SK-N-SH (cell line): ENCODE measurements at regions not wholly inside any gene's neighbourhood (a gene's known extent, or its start where the extent isn't known, plus 50 kb on each side); places are given as distances from the start of the nearest gene placed in this dataset.

Experiments used
- CTCF ChIA-PET: fragments of 300-600, 350-600 bp; formaldehyde crosslinking; extraction: SDS; loops from one replicate; lab custom pipeline; 2021; lab: Yijun Ruan, JAX
- POLR2A ChIA-PET: fragments of 350-600 bp; sonication (Branson Sonifier 250); formaldehyde crosslinking; extraction: SDS; loops from one replicate; lab custom pipeline; 2020; ENCODE audit warnings: antibody characterized with exemption, inconsistent platforms; lab: Yijun Ruan, JAX
- DNase-seq: peaks from one replicate; pipeline ENCODE4 v3.0.0; 2012
- H2AFZ ChIP-seq: fragments of 200-600 bp; sonication (generic); 2 replicates; pipeline ENCODE4 v1.8.1; 2016; ENCODE audit warnings: antibody characterized with exemption, mild to moderate bottlenecking, low read depth
- H3F3A ChIP-seq: fragments of 200-600 bp; sonication (generic); replicated peaks from 2 replicates; pipeline ENCODE3; 2016; ENCODE audit warnings: antibody characterized with exemption, mild to moderate bottlenecking; ENCODE audit not compliant: insufficient read depth
- H3K27ac ChIP-seq, 2 experiments: fragments of 200-500 bp in 1 of 2; fragments of 200-600 bp in 1 of 2; sonication (Bioruptor generic) in 1 of 2; sonication (generic), shearing (Covaris generic) in 1 of 2; 2 replicates each; pipeline versions ENCODE4 v1.5.1 to v1.6.1; 2014 to 2016; ENCODE audit warnings: low read depth in 2 of 2, inconsistent platforms in 1 of 2, low read length in 1 of 2, mild to moderate bottlenecking in 1 of 2, mixed read lengths in 1 of 2
- H3K27me3 ChIP-seq: fragments of 200-600 bp; sonication (generic), shearing (Covaris generic); 2 replicates; pipeline ENCODE4 v1.6.1; 2016; ENCODE audit warnings: mixed run types; ENCODE audit not compliant: insufficient read depth
- H3K36me3 ChIP-seq, 2 experiments: fragments of 200-500 bp in 1 of 2; fragments of 200-600 bp in 1 of 2; sonication (Bioruptor generic) in 1 of 2; sonication (generic) in 1 of 2; replicated peaks in 1 of 2; 2 replicates each; pipeline versions ENCODE3 to v1.5.1; 2014 to 2016; ENCODE audit warnings: low read length in 1 of 2, mild to moderate bottlenecking in 1 of 2; ENCODE audit not compliant: insufficient read depth in 2 of 2, control insufficient read depth in 1 of 2
- H3K4me1 ChIP-seq, 2 experiments: fragments of 200-500 bp in 1 of 2; fragments of 200-600 bp in 1 of 2; sonication (Bioruptor generic) in 1 of 2; sonication (generic), shearing (Covaris generic) in 1 of 2; 2 replicates each; pipeline versions ENCODE4 v1.5.1 to v1.6.1; 2014 to 2016; ENCODE audit warnings: low read depth in 1 of 2, low read length in 1 of 2, mixed run types in 1 of 2; ENCODE audit not compliant: insufficient read depth in 2 of 2, control insufficient read depth in 1 of 2
- H3K4me2 ChIP-seq: fragments of 200-600 bp; sonication (generic), shearing (Covaris generic); 2 replicates; pipeline ENCODE4 v1.6.1; 2017; ENCODE audit warnings: mixed run types
- H3K4me3 ChIP-seq, 2 experiments: fragments of 200-500 bp in 1 of 2; fragments of 200-600 bp in 1 of 2; sonication (Bioruptor generic) in 1 of 2; sonication (generic), shearing (Covaris generic) in 1 of 2; 2 replicates each; pipeline versions ENCODE4 v1.5.1 to v1.8.1; 2014 to 2016; ENCODE audit warnings: low read depth in 2 of 2, inconsistent platforms in 1 of 2, low read length in 1 of 2, mild to moderate bottlenecking in 1 of 2, mixed read lengths in 1 of 2, moderate library complexity in 1 of 2
- H3K79me2 ChIP-seq: fragments of 200-600 bp; sonication (generic); 2 replicates; pipeline ENCODE4 v1.8.1; 2017; ENCODE audit warnings: mild to moderate bottlenecking; ENCODE audit not compliant: insufficient read depth
- H3K9ac ChIP-seq: fragments of 200-600 bp; sonication (generic); 2 replicates; pipeline ENCODE4 v1.6.1; 2017; ENCODE audit warnings: mixed run types
- H3K9me2 ChIP-seq: fragments of 200-600 bp; sonication (generic); 2 replicates; pipeline ENCODE4 v1.6.1; 2017; ENCODE audit warnings: mixed run types
- H3K9me3 ChIP-seq: fragments of 200-600 bp; sonication (generic); 2 replicates; pipeline ENCODE4 v1.6.1; 2017; ENCODE audit warnings: mixed run types, mild to moderate bottlenecking, moderate library complexity
- H4K20me1 ChIP-seq: fragments of 200-600 bp; sonication (generic); 2 replicates; pipeline ENCODE4 v1.6.1; 2017; ENCODE audit warnings: mild to moderate bottlenecking, mixed run types; ENCODE audit not compliant: insufficient read depth
- CHD2 ChIP-seq: fragments of 150-350 bp; IDR thresholded peaks from 2 replicates; pipeline ENCODE4 v1.6.1; 2018; ENCODE audit warnings: low read length; ENCODE audit not compliant: partially characterized antibody
- ELF1 ChIP-seq: IDR thresholded peaks from 2 replicates; pipeline ENCODE4 v1.4.0; 2012
- EP300 ChIP-seq, 2 experiments: IDR thresholded peaks; 2 replicates each; pipeline versions ENCODE4 v1.4.0 to v1.6.1; 2012; ENCODE audit warnings: borderline replicate concordance in 1 of 2, low read depth in 1 of 2, low read length in 1 of 2
- EZH2phosphoT487 ChIP-seq: fragments of 200-600 bp; sonication (generic); IDR thresholded peaks from 2 replicates; pipeline ENCODE4 v1.6.1; 2017; ENCODE audit warnings: low read depth, mixed run types, mild to moderate bottlenecking, antibody characterized with exemption, moderate library complexity, borderline replicate concordance
- FOSL2 ChIP-seq: IDR thresholded peaks from 2 replicates; pipeline ENCODE4 v1.4.0; 2012; ENCODE audit warnings: low read depth, mild to moderate bottlenecking, moderate library complexity, borderline replicate concordance
- FOXM1 ChIP-seq: IDR thresholded peaks from 2 replicates; pipeline ENCODE4 v1.4.0; 2012; ENCODE audit warnings: low read depth, mild to moderate bottlenecking
- GABPA ChIP-seq: IDR thresholded peaks from 2 replicates; pipeline ENCODE4 v1.4.0; 2012; ENCODE audit warnings: low read depth, mild to moderate bottlenecking
- JUND ChIP-seq: IDR thresholded peaks from 2 replicates; pipeline ENCODE4 v1.4.0; 2012
- MXI1 ChIP-seq: IDR thresholded peaks from 2 replicates; pipeline ENCODE4 v1.6.1; 2012; ENCODE audit warnings: mild to moderate bottlenecking, low read depth, low read length, improper control_type of control experiment
- POLR2AphosphoS5 ChIP-seq: IDR thresholded peaks from 2 replicates; pipeline ENCODE4 v1.6.1; 2012; ENCODE audit warnings: low read depth, low read length
- RFX5 ChIP-seq: IDR thresholded peaks from 2 replicates; pipeline ENCODE4 v1.6.1; 2012; ENCODE audit warnings: mild to moderate bottlenecking, improper control_type of control experiment, low read length
- SMC3 ChIP-seq: IDR thresholded peaks from 2 replicates; pipeline ENCODE4 v1.6.1; 2012; ENCODE audit warnings: low read depth, low read length, improper control_type of control experiment
- YY1 ChIP-seq: IDR thresholded peaks from 2 replicates; pipeline ENCODE4 v1.4.0; 2012; ENCODE audit warnings: low read depth, mild to moderate bottlenecking
- WGBS: methylation state at CpG from one replicate; pipeline ENCODE4 v1.1.6; 2017; ENCODE audit warnings: low lambda C conversion rate; 5-methylcytosine and 5-hydroxymethylcytosine counted together
- TF ChIP-seq, protein P1 (sequence below): IDR thresholded peaks from 2 replicates; pipeline ENCODE4; 2012
- TF ChIP-seq, protein P2 (sequence below): IDR thresholded peaks from 2 replicates; pipeline ENCODE4 v1.6.1; 2012; ENCODE audit warnings: mild to moderate bottlenecking, low read depth, low read length, moderate library complexity
- TF ChIP-seq, protein P3 (sequence below): fragments of 200-600 bp; sonication (generic); IDR thresholded peaks from 2 replicates; pipeline ENCODE4 v1.6.1; 2017; ENCODE audit warnings: antibody characterized with exemption, mild to moderate bottlenecking, moderate library complexity
- TF ChIP-seq, protein P4 (sequence below): IDR thresholded peaks from 2 replicates; pipeline ENCODE4 v1.4.0; 2012; ENCODE audit warnings: low read depth
- TF ChIP-seq, protein P5 (sequence below): IDR thresholded peaks from 2 replicates; pipeline ENCODE4 v1.4.0; 2012; ENCODE audit warnings: low read depth, borderline replicate concordance

DNA sequence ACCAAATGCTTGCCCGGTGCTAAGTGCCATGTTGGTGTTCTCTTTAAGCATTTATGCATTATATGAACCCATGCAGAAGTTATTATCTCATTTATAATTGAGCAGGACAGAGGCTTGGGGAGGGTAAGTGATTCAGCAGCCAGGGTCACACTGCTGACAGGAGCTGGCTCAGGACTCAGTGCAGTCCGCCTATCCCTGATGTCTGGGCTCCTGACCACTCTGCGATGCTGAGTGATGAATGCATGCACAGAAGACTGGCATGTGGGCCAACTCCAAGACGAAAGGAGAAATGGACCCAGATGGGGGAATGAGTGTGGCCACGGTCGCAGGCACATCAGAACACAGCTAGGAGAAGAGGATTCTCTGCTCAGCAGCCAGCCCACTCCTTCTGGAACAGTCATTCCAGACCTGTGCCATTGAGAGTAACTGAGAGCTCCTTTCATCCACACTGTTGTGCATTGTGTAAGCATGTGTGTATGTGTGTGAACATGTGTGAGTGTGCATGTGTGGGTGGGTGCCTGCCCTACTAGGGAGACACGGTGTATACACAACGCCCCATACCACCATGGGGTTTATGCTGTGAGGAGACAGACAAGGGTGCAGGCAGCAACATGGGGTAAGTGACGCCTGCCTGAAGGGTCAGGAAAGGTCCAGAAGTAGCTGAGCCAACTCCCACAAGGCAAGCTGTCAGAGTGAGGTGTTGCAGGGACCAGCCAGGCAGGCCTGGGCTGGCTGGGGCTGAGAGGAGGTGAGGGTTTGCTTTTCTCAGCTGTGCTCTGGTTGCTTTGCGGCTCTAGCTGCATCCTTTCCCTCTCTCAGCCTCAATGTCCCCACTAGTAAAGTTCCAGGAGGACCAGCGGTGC, 97.8 kb upstream of the PMEPA1 start (continued):
- TF ChIP-seq SMC3, result no peak
- TF ChIP-seq FOSL2, result no peak
- TF ChIP-seq, protein P1, sequence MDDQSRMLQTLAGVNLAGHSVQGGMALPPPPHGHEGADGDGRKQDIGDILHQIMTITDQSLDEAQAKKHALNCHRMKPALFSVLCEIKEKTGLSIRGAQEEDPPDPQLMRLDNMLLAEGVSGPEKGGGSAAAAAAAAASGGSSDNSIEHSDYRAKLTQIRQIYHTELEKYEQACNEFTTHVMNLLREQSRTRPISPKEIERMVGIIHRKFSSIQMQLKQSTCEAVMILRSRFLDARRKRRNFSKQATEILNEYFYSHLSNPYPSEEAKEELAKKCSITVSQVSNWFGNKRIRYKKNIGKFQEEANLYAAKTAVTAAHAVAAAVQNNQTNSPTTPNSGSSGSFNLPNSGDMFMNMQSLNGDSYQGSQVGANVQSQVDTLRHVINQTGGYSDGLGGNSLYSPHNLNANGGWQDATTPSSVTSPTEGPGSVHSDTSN, result no peak
- no peak for TF ChIP-seq RFX5
- no peak for TF ChIP-seq CHD2
- TF ChIP-seq, protein P2, sequence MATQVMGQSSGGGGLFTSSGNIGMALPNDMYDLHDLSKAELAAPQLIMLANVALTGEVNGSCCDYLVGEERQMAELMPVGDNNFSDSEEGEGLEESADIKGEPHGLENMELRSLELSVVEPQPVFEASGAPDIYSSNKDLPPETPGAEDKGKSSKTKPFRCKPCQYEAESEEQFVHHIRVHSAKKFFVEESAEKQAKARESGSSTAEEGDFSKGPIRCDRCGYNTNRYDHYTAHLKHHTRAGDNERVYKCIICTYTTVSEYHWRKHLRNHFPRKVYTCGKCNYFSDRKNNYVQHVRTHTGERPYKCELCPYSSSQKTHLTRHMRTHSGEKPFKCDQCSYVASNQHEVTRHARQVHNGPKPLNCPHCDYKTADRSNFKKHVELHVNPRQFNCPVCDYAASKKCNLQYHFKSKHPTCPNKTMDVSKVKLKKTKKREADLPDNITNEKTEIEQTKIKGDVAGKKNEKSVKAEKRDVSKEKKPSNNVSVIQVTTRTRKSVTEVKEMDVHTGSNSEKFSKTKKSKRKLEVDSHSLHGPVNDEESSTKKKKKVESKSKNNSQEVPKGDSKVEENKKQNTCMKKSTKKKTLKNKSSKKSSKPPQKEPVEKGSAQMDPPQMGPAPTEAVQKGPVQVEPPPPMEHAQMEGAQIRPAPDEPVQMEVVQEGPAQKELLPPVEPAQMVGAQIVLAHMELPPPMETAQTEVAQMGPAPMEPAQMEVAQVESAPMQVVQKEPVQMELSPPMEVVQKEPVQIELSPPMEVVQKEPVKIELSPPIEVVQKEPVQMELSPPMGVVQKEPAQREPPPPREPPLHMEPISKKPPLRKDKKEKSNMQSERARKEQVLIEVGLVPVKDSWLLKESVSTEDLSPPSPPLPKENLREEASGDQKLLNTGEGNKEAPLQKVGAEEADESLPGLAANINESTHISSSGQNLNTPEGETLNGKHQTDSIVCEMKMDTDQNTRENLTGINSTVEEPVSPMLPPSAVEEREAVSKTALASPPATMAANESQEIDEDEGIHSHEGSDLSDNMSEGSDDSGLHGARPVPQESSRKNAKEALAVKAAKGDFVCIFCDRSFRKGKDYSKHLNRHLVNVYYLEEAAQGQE, result no peak
- TF ChIP-seq, protein P3, sequence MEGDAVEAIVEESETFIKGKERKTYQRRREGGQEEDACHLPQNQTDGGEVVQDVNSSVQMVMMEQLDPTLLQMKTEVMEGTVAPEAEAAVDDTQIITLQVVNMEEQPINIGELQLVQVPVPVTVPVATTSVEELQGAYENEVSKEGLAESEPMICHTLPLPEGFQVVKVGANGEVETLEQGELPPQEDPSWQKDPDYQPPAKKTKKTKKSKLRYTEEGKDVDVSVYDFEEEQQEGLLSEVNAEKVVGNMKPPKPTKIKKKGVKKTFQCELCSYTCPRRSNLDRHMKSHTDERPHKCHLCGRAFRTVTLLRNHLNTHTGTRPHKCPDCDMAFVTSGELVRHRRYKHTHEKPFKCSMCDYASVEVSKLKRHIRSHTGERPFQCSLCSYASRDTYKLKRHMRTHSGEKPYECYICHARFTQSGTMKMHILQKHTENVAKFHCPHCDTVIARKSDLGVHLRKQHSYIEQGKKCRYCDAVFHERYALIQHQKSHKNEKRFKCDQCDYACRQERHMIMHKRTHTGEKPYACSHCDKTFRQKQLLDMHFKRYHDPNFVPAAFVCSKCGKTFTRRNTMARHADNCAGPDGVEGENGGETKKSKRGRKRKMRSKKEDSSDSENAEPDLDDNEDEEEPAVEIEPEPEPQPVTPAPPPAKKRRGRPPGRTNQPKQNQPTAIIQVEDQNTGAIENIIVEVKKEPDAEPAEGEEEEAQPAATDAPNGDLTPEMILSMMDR, result no peak
- TF ChIP-seq POLR2AphosphoS5, result no peak

DNA sequence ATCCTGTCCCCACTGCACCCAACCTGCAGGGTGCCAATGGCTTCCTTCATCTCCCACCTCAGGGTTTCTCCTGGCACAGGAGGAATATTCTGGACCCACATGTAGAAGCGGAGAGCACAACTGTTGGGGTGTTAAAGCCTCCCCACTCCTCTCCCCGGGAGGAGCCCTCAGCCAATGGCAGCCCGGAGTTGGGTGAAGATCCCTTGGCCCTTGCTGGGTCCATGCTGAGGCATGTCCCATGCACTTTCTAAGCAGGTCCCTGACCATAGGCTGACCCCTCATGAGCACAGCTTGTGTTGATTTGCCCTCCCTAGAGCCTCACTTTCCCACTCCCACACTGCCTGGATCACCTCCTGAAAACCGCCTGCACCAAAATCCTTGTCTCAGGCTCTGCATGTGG, 97.2 kb upstream of the PMEPA1 start:
- no peak overlapping the region for H3K4me3 ChIP-seq
- H3K9me2 ChIP-seq, result no peaks in the 10 kb centered on the region
- no peak for DNase-seq
- H3K79me2 ChIP-seq, result no peaks in the 10 kb centered on the region
- H3F3A ChIP-seq, result no peaks in the 10 kb centered on the region
- H3K9me3 ChIP-seq, result no peaks in the 10 kb centered on the region
- no peaks in the 10 kb centered on the region for H4K20me1 ChIP-seq
- no peak overlapping the region for H2AFZ ChIP-seq
- POLR2A ChIA-PET, result no interaction called here
- H3K27me3 ChIP-seq, result no peaks in the 10 kb centered on the region
- H3K36me3 ChIP-seq, result no peaks in the 10 kb centered on the region
- H3K9ac ChIP-seq, result no peak overlapping the region
- peaks cover 0 to 61% of the 10 kb centered on the region in 2 experiments; a peak in 1 of 4 replicates for H3K4me1 ChIP-seq
- CTCF ChIA-PET, result interaction anchor here (0.7 kb wide), 1 partner anchor 280 kb away, joined by 3 read pairs; no protein-coding TSS in a partner anchor
- H3K27ac ChIP-seq, result no peak overlapping the region
- no peak overlapping the region for H3K4me2 ChIP-seq
- WGBS, result 75% methylated on average over 4 of the region's 4 CpGs
- TF ChIP-seq, protein P4, sequence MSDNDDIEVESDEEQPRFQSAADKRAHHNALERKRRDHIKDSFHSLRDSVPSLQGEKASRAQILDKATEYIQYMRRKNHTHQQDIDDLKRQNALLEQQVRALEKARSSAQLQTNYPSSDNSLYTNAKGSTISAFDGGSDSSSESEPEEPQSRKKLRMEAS, result no peak
- TF ChIP-seq, protein P5, sequence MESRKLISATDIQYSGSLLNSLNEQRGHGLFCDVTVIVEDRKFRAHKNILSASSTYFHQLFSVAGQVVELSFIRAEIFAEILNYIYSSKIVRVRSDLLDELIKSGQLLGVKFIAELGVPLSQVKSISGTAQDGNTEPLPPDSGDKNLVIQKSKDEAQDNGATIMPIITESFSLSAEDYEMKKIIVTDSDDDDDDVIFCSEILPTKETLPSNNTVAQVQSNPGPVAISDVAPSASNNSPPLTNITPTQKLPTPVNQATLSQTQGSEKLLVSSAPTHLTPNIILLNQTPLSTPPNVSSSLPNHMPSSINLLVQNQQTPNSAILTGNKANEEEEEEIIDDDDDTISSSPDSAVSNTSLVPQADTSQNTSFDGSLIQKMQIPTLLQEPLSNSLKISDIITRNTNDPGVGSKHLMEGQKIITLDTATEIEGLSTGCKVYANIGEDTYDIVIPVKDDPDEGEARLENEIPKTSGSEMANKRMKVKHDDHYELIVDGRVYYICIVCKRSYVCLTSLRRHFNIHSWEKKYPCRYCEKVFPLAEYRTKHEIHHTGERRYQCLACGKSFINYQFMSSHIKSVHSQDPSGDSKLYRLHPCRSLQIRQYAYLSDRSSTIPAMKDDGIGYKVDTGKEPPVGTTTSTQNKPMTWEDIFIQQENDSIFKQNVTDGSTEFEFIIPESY, result no peak
- TF ChIP-seq GABPA (no peak), YY1 (no peak), ELF1 (no peak), FOXM1 (no peak), SMC3 (no peak), EZH2phosphoT487 (no peak), MXI1 (no peak), JUND (no peak), FOSL2 (no peak), EP300 (IDR thresholded peaks at IDR 0.05; ENCODE audit: borderline replicate concordance in 1 of 2, low read depth in 1 of 2, low read length in 1 of 2) (no peak)
- TF ChIP-seq, protein P3, result no peak
